GM12864 (cell line): ENCODE measurements at regions not wholly inside any gene's neighbourhood (a gene's known extent, or its start where the extent isn't known, plus 50 kb on each side); places are given as distances from the start of the nearest gene placed in this dataset.
"Not testable (repeated sequence)": the region's sequence is repeated elsewhere in the genome, so short reads cannot be mapped to it uniquely, and the experiment has no call there.

Experiments used
- DNase-seq: peaks from one replicate; pipeline ENCODE4 v3.0.0-alpha.2; 2011; ENCODE audit warnings: low read depth
- H3K4me3 ChIP-seq: 2 replicates; pipeline ENCODE4 v1.5.1; 2011; ENCODE audit warnings: mild to moderate bottlenecking, low read depth, low read length, control low read depth
- TF ChIP-seq, protein P1 (sequence below): IDR thresholded peaks from 2 replicates; pipeline ENCODE4 v1.5.1; 2011; ENCODE audit warnings: low read depth, mild to moderate bottlenecking, moderate library complexity, low read length, control low read depth, inconsistent platforms; ENCODE audit errors: missing control alignments

DNA sequence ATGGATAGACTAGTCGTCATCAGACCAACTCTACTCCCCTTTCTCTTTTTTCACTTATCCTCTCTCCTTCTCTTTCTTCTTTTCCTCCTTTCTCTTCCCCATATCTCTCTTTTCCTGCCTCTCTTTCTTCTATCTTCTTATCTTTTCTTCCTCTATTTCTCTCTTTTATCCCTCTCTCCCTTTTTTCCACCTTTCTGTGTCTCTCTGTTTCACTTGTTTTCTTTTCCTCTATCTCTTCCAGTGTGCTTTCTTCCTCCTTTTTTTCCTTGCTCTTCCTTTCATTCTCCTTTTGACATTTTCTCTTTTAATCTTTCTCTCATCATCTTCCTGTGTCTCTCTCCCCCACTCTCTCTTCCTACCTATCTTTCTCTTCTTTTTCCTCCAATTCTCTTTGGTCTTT, 159.0 kb upstream of the PTGFR start:
- no peak for DNase-seq
- no peak overlapping the region for H3K4me3 ChIP-seq
- TF ChIP-seq, protein P1, sequence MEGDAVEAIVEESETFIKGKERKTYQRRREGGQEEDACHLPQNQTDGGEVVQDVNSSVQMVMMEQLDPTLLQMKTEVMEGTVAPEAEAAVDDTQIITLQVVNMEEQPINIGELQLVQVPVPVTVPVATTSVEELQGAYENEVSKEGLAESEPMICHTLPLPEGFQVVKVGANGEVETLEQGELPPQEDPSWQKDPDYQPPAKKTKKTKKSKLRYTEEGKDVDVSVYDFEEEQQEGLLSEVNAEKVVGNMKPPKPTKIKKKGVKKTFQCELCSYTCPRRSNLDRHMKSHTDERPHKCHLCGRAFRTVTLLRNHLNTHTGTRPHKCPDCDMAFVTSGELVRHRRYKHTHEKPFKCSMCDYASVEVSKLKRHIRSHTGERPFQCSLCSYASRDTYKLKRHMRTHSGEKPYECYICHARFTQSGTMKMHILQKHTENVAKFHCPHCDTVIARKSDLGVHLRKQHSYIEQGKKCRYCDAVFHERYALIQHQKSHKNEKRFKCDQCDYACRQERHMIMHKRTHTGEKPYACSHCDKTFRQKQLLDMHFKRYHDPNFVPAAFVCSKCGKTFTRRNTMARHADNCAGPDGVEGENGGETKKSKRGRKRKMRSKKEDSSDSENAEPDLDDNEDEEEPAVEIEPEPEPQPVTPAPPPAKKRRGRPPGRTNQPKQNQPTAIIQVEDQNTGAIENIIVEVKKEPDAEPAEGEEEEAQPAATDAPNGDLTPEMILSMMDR, result no peak

DNA sequence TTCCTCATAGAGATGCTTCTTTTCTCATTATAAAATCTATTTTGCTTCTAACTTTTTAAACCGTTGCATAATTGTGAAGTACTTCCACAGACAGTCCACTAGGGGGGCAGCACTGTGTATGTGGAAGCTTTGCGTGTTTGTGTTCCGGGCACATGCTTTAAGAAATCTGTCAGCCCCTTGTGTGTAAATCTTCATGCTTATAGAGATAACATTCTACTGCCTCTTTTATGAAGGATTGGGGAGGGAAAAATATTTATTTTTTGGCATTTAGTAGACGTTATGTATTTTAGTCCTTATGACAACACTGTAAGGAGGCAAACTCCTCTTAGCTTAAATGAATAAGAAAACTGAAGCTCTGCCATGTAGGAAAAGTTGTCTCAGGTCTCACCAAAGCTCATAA, 157.3 kb upstream of the PTGFR start:
- TF ChIP-seq, protein P1, result peak; percentile 77
- peak; percentile 7 for DNase-seq
- H3K4me3 ChIP-seq, result no peak overlapping the region

DNA sequence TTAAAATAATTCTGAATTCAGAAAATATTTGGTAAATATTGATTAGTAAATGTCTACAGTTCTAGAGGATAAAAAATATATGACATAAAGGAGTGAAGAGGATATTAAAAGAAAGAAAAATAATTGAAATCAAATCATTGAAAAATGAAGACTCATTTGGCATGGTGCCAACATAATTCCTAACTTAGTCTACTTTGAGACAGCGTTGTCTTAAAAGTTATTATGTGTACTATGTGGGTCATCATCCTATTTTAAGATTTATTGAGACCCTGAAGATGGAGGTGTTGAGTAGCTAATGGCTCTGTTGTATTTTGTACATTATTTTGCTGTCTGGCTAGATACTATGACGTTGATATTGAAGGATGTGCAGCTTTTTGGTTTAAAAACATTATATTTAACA, 156.7 kb upstream of the PTGFR start:
- TF ChIP-seq, protein P1, result no peak
- no peak overlapping the region for H3K4me3 ChIP-seq
- DNase-seq, result no peak

DNA sequence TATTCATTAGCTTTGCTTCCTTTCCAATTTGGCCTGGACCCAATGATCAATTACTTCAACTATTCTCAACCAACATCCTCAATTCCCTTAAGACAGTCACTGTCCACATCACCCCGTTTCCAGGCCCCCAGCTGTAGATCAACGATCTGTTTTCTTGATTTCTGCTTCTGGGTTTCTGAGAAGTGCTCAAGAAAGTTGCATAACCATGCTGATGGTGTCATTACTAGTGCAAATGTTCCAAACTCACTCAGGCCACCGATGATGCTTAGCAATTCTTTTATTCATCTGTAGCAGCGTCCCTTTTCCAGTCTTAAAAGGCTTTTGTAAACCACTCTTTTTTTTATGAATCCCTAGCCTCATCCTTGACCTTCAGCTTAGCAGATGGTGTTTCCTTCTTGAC, 155.8 kb upstream of the PTGFR start:
- no peak for DNase-seq
- TF ChIP-seq, protein P1, result no peak
- no peak overlapping the region for H3K4me3 ChIP-seq

DNA sequence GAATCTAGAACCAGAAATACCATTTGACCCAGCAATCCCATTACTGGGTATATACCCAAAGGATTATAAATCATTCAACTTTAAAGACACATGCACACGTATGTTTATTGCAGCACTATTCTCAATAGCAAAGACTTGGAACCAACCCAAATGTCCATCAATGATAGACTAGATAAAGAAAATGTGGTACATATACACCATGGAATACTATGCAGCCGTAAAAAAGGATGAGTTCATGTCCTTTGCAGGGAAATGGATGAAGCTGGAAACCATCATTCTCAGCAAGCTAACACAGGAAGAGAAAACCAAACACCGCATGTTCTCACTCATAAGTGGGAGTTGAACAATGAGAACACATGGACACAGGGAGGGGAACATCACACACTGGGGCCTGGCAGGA, 154.0 kb upstream of the PTGFR start:
- not testable (repeated sequence) for DNase-seq, H3K4me3 ChIP-seq

DNA sequence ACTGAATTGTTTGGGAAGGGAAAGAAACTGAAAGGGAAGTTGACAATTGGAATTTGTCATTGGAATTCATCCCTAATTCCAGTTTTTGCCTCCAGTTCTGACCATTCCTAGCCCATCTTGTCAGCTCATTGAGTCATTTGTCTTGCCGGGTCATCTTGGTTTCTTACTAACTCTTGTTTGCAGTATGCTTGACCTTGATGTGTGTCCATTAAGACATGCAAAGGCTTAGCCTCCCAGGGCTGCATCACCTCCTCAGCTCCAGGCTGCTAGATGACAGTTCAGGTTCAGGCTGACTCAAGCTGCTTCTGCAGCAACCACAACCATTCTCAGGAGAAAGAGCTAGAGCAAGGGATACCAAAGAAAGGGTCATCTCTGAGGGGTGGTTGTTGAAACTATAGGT, 151.3 kb upstream of the PTGFR start:
- DNase-seq, result no peak
- H3K4me3 ChIP-seq, result no peak overlapping the region
- TF ChIP-seq, protein P1, result no peak

DNA sequence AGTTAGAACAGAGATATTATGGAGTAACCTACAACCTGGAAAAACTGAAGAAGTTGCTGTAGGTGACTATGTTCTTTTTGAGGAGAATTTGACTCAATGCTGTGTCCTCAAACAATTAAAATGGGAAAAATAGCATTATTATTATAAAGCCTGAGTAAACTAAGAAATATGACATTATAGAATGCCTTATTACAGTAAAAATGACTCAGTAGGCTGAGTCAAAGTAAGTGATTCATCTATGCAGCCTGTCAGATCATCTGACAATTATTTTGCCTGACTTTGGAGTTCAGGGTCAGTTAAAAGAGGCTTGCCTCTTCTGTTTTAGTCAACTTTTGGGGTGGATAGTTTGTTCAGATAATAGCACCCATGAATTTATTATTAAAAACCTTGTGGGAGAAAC, 150.8 kb upstream of the PTGFR start:
- TF ChIP-seq, protein P1, result no peak
- DNase-seq, result no peak
- no peak overlapping the region for H3K4me3 ChIP-seq
